ENCODE measurements at regions not wholly inside any gene's neighbourhood (a gene's known extent, or its start where the extent isn't known, plus 50 kb on each side); places are given as distances from the start of the nearest gene placed in this dataset.

GRCh38 chr11:112565551-112565950, 304.9 kb upstream of the PLET1 start:
- H3K27ac ChIP-seq: peak overlapping the region; percentile 58 to 70 (median 65)
- WGBS, 2 donors (ENCODE audit: low coverage in 1 of 2): 60 to 72% methylated on average over 4 to 5 of the region's 5 CpGs
- H3K36me3 ChIP-seq: no peaks in the 10 kb centered on the region
- DNase-seq: no peak
- no peaks in the 10 kb centered on the region for H3K9me3 ChIP-seq
- H3K4me1 ChIP-seq: peaks cover 0 to 11% (median 2%) of the 10 kb centered on the region in 4 donors
- H3K4me3 ChIP-seq: no peak overlapping the region
- intact Hi-C loops (cut with DNase I; ENCODE audit: low total_unique reads): no loop called here
- H3K27me3 ChIP-seq: no peaks in the 10 kb centered on the region
- TF ChIP-seq POLR2A (IDR thresholded peaks at IDR 0.05) (no peak), EP300 (IDR thresholded peaks at IDR 0.05; ENCODE audit: low read depth) (no peak), POLR2AphosphoS5 (IDR thresholded peaks at IDR 0.05) (no peak), CTCF (IDR thresholded peaks at IDR 0.05) (no peak)
- in situ Hi-C loops (cut with MboI; ENCODE audit: low pct_ligation_motif_present in 1 of 4, low pct_unique_long_range_greater_than_20kb in 1 of 4, low sequenced_read_pairs in 3 of 4): loop anchor here in 3 of 4 donors (25.0 kb wide), 2 partner anchors 278 to 353 kb away; no protein-coding TSS in a partner anchor

- TF ChIP-seq EP300 (IDR thresholded peaks at IDR 0.05; ENCODE audit: low read depth) (no peak), POLR2A (IDR thresholded peaks at IDR 0.05) (no peak), POLR2AphosphoS5 (IDR thresholded peaks at IDR 0.05) (no peak), CTCF (IDR thresholded peaks at IDR 0.05) (no peak)
- intact Hi-C loops (cut with DNase I; ENCODE audit: low total_unique reads): no loop called here
- Histone ChIP-seq H3K4me3 (no peak overlapping the region), H3K9me3 (no peaks in the 10 kb centered on the region), H3K4me1 (peaks cover 0 to 11% (median 2%) of the 10 kb centered on the region in 4 donors), H3K27ac (peak overlapping the region in 1 of 4 donors; percentile 64), H3K36me3 (no peaks in the 10 kb centered on the region), H3K27me3 (no peaks in the 10 kb centered on the region)
- 47 to 55% methylated on average over 2 of the region's 2 CpGs for WGBS, 2 donors (ENCODE audit: low coverage in 1 of 2)
- in situ Hi-C loops (cut with MboI; ENCODE audit: low pct_ligation_motif_present in 1 of 4, low pct_unique_long_range_greater_than_20kb in 1 of 4, low sequenced_read_pairs in 3 of 4): loop anchor here in 3 of 4 donors (25.0 kb wide), 2 partner anchors 279 to 354 kb away; no protein-coding TSS in a partner anchor
- no peak for DNase-seq
These were observed 305.5 kb upstream of the PLET1 start for GRCh38 chr11:112566124-112566523.

- in situ Hi-C loops (cut with MboI; ENCODE audit: low pct_ligation_motif_present in 1 of 4, low pct_unique_long_range_greater_than_20kb in 1 of 4, low sequenced_read_pairs in 3 of 4) (loop anchor here in 3 of 4 donors (25.0 kb wide), 2 partner anchors 283 to 358 kb away; no protein-coding TSS in a partner anchor), intact Hi-C loops (cut with DNase I; ENCODE audit: low total_unique reads) (no loop called here)
- DNase-seq: no peak
- 65 to 80% methylated on average over 1 to 6 of the region's 6 CpGs for WGBS, 2 donors (ENCODE audit: low coverage in 1 of 2)
- H3K27ac ChIP-seq: no peak overlapping the region
- H3K9me3 ChIP-seq: no peaks in the 10 kb centered on the region
- no peak overlapping the region for H3K4me3 ChIP-seq
- H3K4me1 ChIP-seq: peaks cover 0 to 4% (median 0%) of the 10 kb centered on the region in 4 donors
- no peaks in the 10 kb centered on the region for H3K27me3 ChIP-seq
- no peaks in the 10 kb centered on the region for H3K36me3 ChIP-seq
- TF ChIP-seq CTCF (IDR thresholded peaks at IDR 0.05) (no peak), POLR2AphosphoS5 (IDR thresholded peaks at IDR 0.05) (no peak), EP300 (IDR thresholded peaks at IDR 0.05; ENCODE audit: low read depth) (no peak), POLR2A (IDR thresholded peaks at IDR 0.05) (no peak)
These were observed 309.7 kb upstream of the PLET1 start for GRCh38 chr11:112570333-112570732.

GRCh38 chr11:112579282-112579681, 318.6 kb upstream of the PLET1 start:
- Histone ChIP-seq H3K36me3 (no peaks in the 10 kb centered on the region), H3K9me3 (no peaks in the 10 kb centered on the region), H3K27me3 (no peaks in the 10 kb centered on the region), H3K27ac (no peak overlapping the region), H3K4me1 (no peaks in the 10 kb centered on the region), H3K4me3 (no peak overlapping the region)
- intact Hi-C loops (cut with DNase I; ENCODE audit: low total_unique reads): no loop called here
- DNase-seq: no peak
- WGBS, 2 donors (ENCODE audit: low coverage in 1 of 2): 85% methylated on average over 3 of the region's 3 CpGs; no CpG with 5 or more reads in 1 of the 2 donors
- in situ Hi-C loops (cut with MboI; ENCODE audit: low pct_ligation_motif_present in 1 of 4, low pct_unique_long_range_greater_than_20kb in 1 of 4, low sequenced_read_pairs in 3 of 4): loop anchor here (25.0 kb wide), 2 partner anchors 92 to 533 kb away; no protein-coding TSS in a partner anchor
- TF ChIP-seq POLR2AphosphoS5 (IDR thresholded peaks at IDR 0.05) (no peak), CTCF (IDR thresholded peaks at IDR 0.05) (no peak), EP300 (IDR thresholded peaks at IDR 0.05; ENCODE audit: low read depth) (no peak), POLR2A (IDR thresholded peaks at IDR 0.05) (no peak)

Measured in transverse colon (tissue), 4 donors.